Loucy (cell line): ENCODE measurements at regions not wholly inside any gene's neighbourhood (a gene's known extent, or its start where the extent isn't known, plus 50 kb on each side); places are given as distances from the start of the nearest gene placed in this dataset.

Experiments
- CTCF ChIP-seq: fragments of 200-600 bp; sonication (generic); conservative IDR thresholded peaks from 2 replicates; pipeline ENCODE4 v1.5.1; 2014; ENCODE audit warnings: mild to moderate bottlenecking, antibody characterized with exemption, low read length
- EZH2phosphoT487 ChIP-seq: fragments of 200-600 bp; IDR thresholded peaks from 2 replicates; pipeline ENCODE4 v1.6.1; 2018; ENCODE audit warnings: antibody characterized with exemption, mild to moderate bottlenecking, moderate library complexity, borderline replicate concordance

GRCh38 chr18:71827301-71827700 lies 716.8 kb downstream of the CBLN2 start:
- TF ChIP-seq CTCF = no peak
- no peak for TF ChIP-seq EZH2phosphoT487
